ENCODE measurements at regions not wholly inside any gene's neighbourhood (a gene's known extent, or its start where the extent isn't known, plus 50 kb on each side); places are given as distances from the start of the nearest gene placed in this dataset.
A peak's percentile ranks its signal among the peaks of the same experiment; 100 is the strongest.

DNA sequence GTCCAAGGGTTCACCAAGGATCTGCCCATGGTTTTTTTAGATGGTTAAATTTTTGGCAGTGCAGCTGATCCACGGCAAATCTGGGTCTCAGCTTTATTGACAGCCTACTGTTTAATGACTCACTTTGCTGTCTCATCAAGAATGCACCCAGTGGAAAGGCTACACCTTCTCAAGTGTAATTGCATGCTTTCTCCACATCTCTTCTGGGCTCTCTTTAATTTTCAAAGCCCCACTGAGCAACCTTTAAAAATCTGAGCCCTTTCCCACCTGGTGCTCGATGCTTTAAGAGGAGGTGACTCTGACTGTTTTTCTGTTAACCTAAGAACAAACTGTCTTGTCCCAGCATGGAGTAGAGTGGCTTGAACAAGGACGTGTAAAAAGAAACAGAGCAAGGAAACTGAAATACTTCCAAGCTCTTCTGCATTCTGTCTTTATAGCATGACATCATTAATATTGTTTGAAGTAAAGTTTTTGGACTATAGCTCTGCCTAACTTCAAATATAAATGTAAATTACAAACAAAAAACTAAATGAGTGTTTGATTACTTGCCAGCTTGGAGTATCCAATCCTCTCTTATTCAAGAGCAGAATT lies 214.2 kb upstream of the KRR1 start:
- no peak for DNase-seq (ENCODE audit: low read depth in 3 of 3)

DNA sequence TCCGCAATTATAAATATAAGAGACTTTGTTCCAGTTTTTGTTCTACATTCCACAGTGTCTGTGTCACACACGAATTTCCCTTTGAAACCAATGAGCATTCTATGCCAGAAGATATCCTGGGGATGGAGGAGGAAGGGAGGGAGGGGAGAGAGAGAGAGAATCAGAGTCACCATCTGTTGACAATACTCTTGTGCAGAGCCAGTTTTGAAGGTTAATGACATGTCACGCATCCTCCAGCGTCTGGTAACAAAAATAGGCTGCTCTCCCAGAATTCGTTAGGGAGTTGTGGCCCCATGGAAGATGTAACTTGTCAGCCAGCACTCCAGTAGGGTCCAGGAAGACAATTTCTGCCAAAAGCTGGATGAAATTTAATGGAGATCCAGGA lies 213.5 kb upstream of the KRR1 start:
- DNase-seq (ENCODE audit: low read depth in 3 of 3), result no peak

DNA sequence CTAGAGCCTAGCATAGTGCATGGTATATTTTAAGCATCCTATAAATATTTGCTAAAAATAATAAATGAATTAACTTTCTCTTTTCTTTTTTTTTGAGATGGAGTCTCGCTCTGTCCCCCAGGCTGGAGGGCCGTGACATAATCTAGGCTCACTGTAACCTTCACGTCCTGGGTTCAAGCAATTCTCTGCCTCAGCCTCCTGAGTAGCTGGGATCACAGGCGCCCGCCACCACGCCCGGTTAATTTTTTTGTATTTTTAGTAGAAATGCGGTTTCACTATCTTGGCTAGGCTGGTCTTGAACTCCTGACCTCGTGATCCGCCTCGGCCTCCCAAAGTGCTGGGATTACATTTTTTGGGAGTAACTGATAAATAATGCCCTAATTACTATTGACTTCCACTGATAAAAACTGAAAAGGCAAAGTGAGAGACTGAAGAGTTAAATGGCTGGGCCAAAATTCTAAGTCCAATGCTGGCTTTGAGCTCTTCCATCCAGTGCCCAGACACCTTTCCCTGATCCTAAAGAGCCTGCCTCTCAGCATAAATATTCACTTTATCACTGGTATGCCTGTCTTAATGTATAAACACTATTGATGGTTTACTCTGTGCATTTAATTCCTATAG lies 213.0 kb upstream of the KRR1 start:
- DNase-seq (ENCODE audit: low read depth in 3 of 3), result no peak

DNA sequence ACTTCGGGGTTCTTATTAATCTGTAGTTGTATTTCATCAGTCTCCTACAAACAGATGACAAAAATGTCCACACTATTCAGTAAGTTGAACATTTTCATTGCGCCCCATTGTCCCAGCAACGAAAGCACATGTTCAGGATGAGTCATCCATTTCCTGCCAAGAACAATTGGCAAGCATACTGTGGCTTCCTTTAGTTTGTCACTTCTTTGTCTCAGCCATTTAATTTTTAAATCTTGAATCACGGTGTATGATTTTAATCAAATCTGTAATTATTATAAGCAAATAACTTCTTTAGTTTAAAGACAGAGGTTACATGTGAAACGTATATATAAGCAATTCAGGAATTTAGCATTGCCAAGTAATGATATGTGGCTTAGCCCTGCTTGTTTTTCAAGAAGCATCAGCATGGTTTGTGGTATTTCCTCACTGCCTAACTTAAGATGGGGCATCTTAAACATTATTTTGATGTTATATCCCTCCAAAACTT lies 211.3 kb upstream of the KRR1 start:
- peak in 2 of 3 experiments; percentile 5 to 17 for DNase-seq (ENCODE audit: low read depth in 3 of 3)

DNA sequence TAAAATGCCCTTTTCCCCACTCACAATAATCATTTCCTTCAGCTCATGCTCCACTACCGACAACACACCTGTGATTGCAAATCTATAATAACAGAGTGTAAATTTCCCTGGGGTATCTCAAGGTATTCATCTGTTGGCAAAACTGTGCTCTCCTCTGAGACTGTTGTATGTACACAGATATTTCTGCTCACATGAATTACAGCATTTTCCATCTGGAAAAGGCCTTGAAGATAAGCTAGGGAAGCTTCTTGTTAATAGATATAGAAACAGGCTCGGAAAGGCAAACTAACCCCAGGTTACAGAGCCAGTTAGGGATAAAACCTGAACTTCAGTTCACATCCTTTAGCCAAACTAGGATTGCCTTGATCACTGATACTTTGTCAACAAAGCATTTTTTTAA lies 210.4 kb upstream of the KRR1 start:
- DNase-seq (ENCODE audit: low read depth in 3 of 3), result no peak

DNA sequence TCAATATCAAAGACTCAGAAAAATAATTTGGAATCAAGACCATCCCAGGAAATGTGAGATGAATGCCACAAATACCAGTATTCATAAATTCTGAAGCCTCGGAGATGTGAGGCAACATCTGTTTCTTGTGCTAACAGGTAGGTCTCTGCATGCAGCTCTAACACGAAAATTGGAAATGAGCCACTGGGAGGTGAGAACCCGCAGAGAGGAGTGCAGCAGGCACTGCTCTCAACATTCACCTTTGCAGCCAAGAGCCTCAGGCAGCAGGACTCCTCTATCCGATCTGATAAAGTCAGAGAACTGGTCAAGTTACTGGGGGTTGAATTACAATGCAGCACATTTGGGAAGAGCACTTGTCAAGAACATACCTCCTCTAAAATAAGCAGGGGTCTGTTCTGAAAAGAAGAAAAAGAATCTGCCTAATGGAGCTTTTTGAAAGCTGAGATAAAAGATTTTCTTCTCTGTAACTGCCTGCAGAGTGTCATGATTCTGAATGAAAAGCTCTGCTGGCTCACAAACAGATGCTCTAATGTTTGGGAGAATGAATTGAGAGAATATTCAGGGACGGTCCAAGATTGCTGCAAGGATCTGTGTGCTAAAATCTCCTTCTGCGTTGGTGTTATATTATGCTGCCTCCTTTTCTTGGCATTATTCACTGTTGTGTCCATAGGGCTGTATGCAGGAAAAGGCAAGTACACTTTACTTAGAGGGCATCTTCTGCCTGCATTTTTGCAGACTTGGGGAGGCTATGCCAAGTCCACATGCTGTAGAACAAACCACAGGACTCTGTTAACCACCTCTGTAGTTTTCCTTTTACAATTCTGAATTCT lies 209.6 kb upstream of the KRR1 start:
- DNase-seq (ENCODE audit: low read depth in 3 of 3), result no peak

DNA sequence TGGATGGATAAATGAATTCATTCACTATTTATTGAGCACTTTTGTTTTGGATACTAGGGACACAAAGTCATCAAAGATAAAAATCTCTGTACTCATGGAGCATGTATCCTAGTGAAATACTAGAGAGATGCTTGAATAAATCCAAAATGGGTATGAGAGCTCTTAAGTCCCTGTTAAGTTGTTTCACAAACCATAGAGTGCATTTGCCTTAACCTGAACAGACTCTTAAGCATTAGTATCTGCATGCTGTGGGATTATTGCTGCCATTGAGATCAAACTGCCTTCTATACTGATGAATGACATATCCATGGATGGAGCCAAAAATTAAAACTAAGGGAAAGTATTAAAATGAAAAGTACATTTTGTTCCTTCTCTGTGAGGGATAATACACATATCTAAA lies 206.5 kb upstream of the KRR1 start:
- no peak for DNase-seq (ENCODE audit: low read depth in 3 of 3)

DNA sequence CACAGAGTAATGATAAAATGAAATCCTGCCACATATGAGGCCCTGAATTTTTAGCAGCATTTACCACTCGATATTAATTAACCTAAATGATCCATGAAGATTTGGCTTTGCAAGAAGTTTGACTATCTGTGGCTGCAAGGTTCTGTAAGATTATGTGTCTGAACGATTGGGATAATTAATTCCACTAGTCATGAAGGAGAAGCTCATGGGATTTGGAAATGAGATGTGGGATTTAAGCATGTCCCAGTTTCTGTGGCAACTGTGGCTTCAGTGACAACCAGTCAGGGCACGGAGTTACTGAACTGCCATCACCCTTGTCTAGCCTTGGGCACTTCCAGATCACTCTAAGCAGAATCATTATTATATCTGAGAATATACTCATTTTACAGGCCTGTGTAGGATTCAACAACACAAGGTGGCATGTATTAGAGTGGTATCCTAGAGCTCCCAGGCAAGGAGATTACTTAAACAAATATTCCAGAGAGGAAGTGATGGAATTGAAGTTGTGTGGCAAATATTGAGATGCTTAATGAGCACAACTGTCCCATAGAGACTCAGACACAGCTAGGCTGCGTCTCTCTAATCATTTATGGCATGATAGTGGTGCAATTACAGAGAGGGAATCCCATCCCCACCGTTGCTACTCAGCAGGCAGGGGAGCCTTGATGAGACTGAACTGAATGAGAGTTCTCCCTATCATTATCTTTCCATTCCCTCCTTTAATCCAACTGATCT lies 205.0 kb upstream of the KRR1 start:
- no peak for DNase-seq (ENCODE audit: low read depth in 3 of 3)

DNA sequence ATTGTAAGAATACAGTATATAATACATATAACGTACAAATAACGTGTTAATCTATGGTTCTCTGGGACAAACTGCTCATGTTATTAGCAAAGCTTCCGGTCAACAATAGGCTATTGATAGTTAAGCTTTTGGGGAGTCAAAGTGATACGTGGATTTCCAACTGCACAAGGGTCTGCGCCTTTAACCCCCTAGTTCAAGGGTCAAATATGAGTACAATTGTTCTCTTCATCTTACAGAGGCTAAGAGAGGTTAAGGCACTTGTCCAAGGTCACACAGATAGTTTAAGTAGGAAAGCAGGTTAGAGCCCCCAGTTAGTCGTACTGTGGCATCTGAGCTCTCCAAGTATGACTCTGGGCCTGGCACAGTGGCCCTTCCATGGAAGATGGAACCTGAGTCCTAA lies 204.3 kb upstream of the KRR1 start:
- no peak for DNase-seq (ENCODE audit: low read depth in 3 of 3)

DNA sequence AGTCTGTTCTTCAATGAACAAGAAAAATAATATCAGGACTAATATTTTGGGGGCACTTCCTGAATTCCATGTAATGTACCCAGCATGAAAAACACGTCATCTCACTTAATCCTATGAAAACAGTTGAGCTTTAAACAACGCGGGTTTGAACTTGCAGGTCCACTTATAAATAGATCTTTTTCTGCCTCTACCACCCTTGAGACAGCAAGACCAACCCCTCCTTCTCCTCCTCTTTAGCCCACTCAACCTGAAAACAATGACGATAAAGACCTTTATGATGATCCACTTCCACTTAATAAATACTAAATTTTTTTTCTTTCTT lies 203.9 kb upstream of the KRR1 start:
- no peak for DNase-seq (ENCODE audit: low read depth in 3 of 3)

DNA sequence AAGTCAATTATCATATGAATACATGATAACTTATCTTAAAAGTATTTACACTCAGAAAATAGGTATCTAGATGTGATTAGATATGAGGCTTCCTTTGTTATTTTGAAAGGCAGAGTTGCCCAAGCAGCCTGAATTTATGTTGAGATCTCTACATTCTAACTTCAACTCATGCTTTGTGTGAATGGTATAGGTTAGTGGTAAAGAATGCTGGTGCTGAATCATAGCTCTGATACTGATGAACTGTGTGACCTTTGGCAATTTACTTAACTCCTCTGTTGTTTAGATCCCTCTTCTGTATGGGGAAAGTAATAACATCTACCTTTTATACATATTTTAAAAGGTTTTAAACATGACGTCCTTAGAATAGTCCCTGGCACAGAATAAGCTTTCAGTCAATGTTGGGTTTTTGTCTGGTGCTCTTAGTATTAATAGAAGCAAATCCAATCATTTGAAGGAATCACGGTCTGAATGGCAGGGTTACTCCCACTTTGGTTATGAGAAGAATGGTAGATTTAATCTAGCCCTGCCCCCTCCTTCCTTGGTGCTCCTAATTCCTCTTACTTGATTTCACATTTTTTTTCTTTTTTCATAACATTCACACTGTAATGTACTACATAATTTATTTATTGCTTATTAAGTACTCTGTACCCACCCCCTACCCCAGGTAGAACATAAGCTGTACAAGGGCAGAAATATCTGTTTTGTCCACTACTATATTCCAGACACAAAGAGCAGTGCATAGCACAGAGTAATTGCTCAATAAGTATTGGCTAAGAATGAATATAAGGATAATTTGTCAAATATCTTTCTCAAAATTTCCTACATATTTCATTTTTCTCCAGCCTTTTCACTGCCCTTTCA lies 203.3 kb upstream of the KRR1 start:
- no peak for DNase-seq (ENCODE audit: low read depth in 3 of 3)

DNA sequence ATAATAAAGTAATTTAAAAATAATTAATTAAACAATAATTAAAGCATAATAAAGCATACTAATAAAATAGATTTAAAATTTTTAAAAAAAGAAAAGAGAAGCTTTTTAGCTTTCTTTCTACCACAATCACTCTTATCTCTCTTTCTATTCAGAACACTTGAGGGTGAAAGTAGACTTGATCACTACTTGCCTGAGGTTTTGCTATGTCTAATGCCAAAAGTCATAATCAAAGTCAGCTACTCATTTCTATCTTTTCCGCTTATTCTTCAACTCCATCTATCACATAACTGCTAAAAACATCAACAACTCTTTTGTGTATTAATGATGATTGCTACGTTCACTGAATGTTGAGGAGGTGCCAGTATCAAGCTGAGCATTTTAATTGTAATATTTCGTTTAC lies 202.0 kb upstream of the KRR1 start:
- DNase-seq (ENCODE audit: low read depth in 3 of 3), result no peak

DNA sequence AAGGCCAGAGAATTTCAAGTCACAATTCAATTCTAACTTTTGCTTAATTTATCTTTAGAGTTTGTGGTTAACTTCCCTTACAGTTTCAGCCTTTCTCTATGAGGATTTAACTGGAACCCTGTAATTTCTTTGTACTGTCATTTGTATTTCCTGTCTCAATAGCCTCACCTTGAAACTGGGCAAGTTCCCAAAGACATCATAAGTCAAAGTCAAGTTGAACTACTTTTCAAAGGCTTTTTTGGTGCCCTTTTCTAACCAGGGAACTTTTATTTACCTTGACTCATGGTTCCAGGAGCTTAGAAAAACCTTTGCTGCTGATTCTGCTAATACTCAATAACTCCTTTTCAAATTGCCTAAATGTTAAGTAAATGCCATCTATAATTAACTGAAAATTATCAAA lies 200.8 kb upstream of the KRR1 start:
- DNase-seq (ENCODE audit: low read depth in 3 of 3), result no peak

DNA sequence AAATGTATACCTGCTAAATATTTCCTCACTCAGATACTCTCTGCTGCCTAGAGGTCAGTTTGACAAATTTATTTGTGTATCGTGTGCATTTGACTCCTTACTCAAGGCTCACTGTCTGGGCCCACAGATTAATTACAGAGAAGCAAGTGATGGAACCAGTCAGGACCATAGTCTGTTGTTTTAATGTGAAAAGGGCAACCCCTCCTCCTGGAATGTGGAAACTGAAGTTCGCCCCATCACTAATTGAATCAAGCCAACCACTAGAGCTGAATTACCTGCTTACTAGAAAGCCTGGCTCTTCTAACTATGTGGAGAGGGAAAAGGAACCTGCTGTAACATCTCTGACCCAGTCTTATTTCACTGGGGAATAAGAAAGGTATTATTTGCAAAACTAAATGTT lies 199.9 kb upstream of the KRR1 start:
- no peak for DNase-seq (ENCODE audit: low read depth in 3 of 3)

DNA sequence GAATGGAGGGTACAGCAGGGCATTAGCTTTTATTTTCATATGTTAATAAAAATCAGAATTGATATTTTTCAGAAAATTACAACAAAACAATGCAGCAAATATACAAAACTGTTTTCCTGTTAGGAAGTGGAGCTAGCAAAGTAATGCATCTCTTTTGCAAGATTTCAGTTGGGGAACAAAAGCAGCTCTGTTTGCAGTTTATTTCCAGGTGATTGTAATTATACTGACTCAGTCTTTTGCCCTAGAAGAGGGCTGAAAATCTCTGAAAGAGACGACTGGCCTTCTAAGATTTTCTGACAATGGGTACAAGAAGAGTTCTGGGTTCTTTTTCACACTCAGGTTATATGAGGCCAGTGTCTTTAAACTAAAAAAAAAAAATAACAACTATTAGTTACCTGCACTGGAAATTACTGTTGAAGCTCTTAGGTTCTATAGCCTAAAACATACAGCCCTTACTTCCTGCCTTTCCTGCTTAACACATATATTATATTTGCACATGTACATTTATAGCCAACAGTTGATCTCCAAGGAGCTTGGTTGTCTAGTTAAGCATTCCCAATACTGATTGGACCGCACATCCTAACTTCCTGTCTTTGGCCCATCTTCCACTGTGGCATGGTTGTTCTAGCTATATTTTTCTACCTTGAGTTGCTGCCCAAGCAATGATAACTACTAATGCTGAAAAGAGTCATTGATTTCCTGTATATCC lies 199.1 kb upstream of the KRR1 start:
- DNase-seq (ENCODE audit: low read depth in 3 of 3), result no peak

DNA sequence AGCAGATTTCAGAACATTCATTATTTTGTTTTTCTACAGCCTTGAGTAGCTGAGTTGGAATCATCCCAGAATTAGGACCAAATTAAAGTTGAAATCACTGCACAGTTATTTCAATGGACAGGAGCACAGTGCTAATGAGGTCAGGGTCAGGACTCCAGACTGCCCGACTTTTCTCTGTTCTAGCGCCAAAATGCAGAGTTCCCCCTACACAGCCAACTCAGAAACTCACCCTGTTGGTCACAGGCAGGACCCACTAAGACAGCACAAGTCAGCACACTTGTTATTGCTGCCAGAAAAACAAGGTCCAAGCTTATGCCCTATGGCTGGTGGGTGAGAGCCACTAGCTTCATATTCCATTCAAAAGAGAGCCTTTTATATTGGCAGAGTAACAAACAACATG lies 198.1 kb upstream of the KRR1 start:
- no peak for DNase-seq (ENCODE audit: low read depth in 3 of 3)

DNA sequence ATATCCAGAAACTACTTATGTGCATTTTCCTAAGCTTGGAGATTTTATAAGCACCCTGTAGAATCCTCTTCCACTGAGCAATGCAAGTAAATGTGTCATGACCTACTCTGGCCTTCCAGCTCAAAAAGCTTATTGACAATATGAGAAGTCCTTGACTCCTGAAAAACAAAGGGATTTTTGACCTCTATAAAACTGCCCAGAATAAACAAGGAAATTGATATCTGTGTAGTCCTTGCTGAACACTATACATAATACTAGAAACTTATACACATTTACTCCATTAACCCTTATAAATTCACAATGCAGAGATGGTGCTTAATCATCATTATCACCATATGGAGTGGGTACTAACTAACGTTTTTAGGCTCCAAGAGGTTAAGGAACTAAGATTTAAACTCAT lies 197.4 kb upstream of the KRR1 start:
- DNase-seq (ENCODE audit: low read depth in 3 of 3), result no peak

DNA sequence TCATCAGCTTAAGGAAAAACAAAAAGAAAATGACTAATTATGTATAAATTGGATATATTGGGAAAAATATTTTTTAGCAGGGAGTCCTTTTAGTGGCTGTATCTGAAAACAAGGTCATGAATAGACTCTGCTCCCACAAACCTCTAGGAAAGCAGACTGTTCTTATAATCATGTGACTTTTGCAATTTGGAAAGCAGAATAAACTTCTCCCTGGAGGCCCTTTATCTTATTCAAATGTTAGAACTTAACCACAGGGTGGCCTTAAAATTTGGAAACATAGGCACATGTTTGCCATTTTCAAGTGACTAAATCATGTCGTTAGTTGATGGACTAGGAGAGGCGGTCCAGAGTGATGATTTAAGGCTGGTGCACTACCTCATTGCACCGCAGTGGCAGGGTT lies 196.6 kb upstream of the KRR1 start:
- no peak for DNase-seq (ENCODE audit: low read depth in 3 of 3)

DNA sequence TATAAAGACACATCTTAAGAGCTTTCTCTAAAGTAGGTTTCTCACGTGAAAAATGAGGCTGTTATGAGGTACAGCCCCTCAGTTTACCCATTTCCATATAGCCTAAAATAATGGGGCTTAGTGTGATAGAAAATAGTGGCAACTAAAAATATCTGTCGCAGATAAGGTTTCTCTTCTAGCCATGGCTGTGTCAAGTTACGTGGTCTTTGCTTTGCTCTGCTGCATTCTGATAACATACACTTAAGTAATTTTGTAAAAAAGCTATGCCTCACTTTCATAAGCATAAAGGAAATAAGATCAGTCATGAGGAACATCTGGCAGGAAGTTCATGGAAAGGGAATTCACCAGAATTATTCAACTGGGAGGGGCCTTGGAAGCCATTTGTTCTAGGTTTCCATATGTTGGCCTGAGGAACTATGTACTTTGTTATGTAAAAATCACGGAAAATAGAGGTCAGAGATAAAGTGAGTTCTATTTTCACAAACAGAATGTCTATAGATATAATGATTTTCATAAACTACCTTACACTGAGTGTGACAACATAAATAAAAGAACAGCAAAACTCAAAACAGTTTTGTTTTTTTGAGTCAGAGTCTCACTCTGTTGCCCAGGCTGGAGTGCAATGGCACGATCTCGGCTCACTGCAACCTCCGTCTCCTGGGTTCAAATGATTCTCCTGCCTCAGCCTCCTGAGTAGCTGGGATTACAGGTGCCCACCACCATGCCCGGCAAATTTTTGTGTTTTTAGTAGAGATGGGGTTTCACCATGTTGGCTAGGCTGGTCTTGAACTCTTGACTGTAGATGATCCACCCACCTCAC lies 195.6 kb upstream of the KRR1 start:
- no peak for DNase-seq (ENCODE audit: low read depth in 3 of 3)

Measured in stimulated activated CD4-positive, alpha-beta T cell treated with anti-CD3 and anti-CD28 coated beads, TNF-alpha, amount 100 ng/mL, for 4 hours (primary cell).